Parathyroid adenoma (tissue), 2 donors: ENCODE measurements at regions not wholly inside any gene's neighbourhood (a gene's known extent, or its start where the extent isn't known, plus 50 kb on each side); places are given as distances from the start of the nearest gene placed in this dataset.

Experiments used
- H2AFZ ChIP-seq: fragments of 300-600 bp; sonication (generic); one replicate; pipeline ENCODE4 v1.7.0; 2017; ENCODE audit warnings: antibody characterized with exemption, mild to moderate bottlenecking
- H3K27ac ChIP-seq: fragments of 300-600 bp; sonication (generic); one replicate; pipeline ENCODE4 v1.7.0; 2017
- H3K27me3 ChIP-seq: fragments of 300-600 bp; sonication (generic); one replicate; pipeline ENCODE4 v1.7.0; 2017; ENCODE audit warnings: low read length; ENCODE audit not compliant: control insufficient read depth, insufficient read depth
- H3K36me3 ChIP-seq: fragments of 300-600 bp; sonication (generic); one replicate; pipeline ENCODE4 v1.7.0; 2017; ENCODE audit warnings: low read length; ENCODE audit not compliant: control insufficient read depth, insufficient read depth
- H3K4me1 ChIP-seq: fragments of 300-600 bp; sonication (generic); one replicate; pipeline ENCODE4 v1.7.0; 2017; ENCODE audit warnings: control low read depth
- H3K4me2 ChIP-seq: fragments of 300-600 bp; sonication (generic); one replicate; pipeline ENCODE4 v1.7.0; 2017; ENCODE audit warnings: low read length
- H3K4me3 ChIP-seq: fragments of 300-600 bp; sonication (generic); one replicate; pipeline ENCODE4 v1.7.0; 2017; ENCODE audit warnings: low read depth, low read length
- H3K79me2 ChIP-seq: fragments of 300-600 bp; sonication (generic); one replicate; pipeline ENCODE4 v1.7.0; 2017; ENCODE audit warnings: control low read depth
- H3K9ac ChIP-seq: fragments of 300-600 bp; sonication (generic); one replicate; pipeline ENCODE4 v1.7.0; 2017; ENCODE audit warnings: mild to moderate bottlenecking
- H3K9me3 ChIP-seq: fragments of 300-600 bp; sonication (generic); one replicate; pipeline ENCODE4 v1.7.0; 2017; ENCODE audit warnings: low read length; ENCODE audit not compliant: control insufficient read depth
- TF ChIP-seq, protein P1 (sequence below): fragments of 300-600 bp; sonication (generic); IDR thresholded peaks from one replicate; pipeline ENCODE4 v1.7.0; 2017; ENCODE audit warnings: antibody characterized with exemption, mild to moderate bottlenecking
- donor health status: primary hyperparathyroidism.

DNA sequence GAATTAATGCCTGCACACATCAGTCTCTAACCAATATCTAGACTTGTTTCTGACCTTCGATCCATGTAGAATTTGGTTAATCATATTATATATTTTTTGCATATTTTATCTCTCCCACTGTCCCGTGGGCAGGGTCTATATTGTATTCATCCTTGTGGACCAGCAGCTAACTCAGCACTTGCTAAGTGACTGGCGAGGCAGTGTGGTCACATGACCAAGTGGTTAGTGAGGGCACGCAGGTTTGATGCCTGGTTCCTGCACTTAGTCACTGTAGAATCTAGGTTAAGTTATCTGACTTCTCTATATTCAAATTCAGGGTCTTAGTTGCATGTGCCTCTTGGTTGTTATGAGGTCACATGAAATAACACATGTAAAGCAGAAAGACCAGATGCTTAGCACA lies 120.5 kb downstream of the UBE2U start:
- no peak overlapping the region for H3K4me2 ChIP-seq
- H3K36me3 ChIP-seq, result no peaks in the 10 kb centered on the region
- H3K27me3 ChIP-seq, result no peaks in the 10 kb centered on the region
- H3K79me2 ChIP-seq, result no peaks in the 10 kb centered on the region
- no peaks in the 10 kb centered on the region for H3K9me3 ChIP-seq
- no peak overlapping the region for H3K9ac ChIP-seq
- TF ChIP-seq, protein P1, sequence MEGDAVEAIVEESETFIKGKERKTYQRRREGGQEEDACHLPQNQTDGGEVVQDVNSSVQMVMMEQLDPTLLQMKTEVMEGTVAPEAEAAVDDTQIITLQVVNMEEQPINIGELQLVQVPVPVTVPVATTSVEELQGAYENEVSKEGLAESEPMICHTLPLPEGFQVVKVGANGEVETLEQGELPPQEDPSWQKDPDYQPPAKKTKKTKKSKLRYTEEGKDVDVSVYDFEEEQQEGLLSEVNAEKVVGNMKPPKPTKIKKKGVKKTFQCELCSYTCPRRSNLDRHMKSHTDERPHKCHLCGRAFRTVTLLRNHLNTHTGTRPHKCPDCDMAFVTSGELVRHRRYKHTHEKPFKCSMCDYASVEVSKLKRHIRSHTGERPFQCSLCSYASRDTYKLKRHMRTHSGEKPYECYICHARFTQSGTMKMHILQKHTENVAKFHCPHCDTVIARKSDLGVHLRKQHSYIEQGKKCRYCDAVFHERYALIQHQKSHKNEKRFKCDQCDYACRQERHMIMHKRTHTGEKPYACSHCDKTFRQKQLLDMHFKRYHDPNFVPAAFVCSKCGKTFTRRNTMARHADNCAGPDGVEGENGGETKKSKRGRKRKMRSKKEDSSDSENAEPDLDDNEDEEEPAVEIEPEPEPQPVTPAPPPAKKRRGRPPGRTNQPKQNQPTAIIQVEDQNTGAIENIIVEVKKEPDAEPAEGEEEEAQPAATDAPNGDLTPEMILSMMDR, result no peak
- H2AFZ ChIP-seq, result no peak overlapping the region
- H3K4me1 ChIP-seq, result no peaks in the 10 kb centered on the region
- H3K27ac ChIP-seq, result no peak overlapping the region
- no peak overlapping the region for H3K4me3 ChIP-seq

DNA sequence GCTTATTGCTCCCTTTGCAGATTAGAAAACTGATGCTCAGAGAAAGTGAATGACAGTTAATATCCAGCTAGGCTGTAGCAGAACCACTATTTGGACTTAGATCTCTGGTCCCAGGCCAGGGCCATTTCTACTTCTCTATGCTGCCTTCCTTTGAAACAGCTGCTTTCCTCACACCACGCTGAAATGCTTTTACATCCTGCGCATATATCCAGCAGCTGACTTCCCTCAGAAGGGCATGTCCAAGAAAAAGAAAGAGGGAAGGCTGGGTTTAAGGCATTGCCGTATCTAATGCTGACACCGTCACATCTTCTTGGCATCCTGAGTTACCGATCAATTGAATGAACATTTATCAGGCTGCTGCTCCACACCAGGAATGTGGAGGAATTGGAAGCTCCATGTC lies 122.4 kb downstream of the UBE2U start:
- Histone ChIP-seq H3K4me2 (no peak overlapping the region), H3K27ac (no peak overlapping the region), H3K9ac (no peak overlapping the region), H3K27me3 (no peaks in the 10 kb centered on the region), H3K4me3 (no peak overlapping the region), H3K4me1 (no peaks in the 10 kb centered on the region), H2AFZ (no peak overlapping the region), H3K79me2 (no peaks in the 10 kb centered on the region), H3K36me3 (no peaks in the 10 kb centered on the region), H3K9me3 (no peaks in the 10 kb centered on the region)
- TF ChIP-seq, protein P1, result no peak

DNA sequence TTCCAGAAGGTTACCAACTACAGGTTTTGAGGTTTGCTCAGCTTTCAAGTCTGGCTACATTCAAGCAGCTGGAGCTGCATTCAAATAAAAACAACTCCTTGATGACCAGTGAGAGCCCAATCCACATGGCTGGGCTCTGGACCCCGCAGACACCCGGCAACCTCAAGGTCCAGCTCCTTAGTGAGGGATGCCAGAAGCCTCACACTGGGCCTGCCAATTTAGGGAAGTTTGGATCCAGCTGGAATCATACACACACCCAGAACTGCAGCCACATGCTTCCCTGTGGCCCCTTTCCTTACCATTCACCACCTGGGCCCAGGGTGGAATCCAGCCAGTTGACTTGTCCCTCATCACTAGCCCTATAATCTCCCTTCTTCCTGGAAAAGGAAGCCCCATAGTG lies 123.7 kb downstream of the UBE2U start:
- Histone ChIP-seq H3K4me1 (no peaks in the 10 kb centered on the region), H3K4me3 (no peak overlapping the region), H2AFZ (no peak overlapping the region), H3K27me3 (no peaks in the 10 kb centered on the region), H3K9me3 (no peaks in the 10 kb centered on the region), H3K27ac (no peak overlapping the region), H3K9ac (no peak overlapping the region), H3K36me3 (no peaks in the 10 kb centered on the region), H3K79me2 (no peaks in the 10 kb centered on the region), H3K4me2 (no peak overlapping the region)
- TF ChIP-seq, protein P1, result no peak

DNA sequence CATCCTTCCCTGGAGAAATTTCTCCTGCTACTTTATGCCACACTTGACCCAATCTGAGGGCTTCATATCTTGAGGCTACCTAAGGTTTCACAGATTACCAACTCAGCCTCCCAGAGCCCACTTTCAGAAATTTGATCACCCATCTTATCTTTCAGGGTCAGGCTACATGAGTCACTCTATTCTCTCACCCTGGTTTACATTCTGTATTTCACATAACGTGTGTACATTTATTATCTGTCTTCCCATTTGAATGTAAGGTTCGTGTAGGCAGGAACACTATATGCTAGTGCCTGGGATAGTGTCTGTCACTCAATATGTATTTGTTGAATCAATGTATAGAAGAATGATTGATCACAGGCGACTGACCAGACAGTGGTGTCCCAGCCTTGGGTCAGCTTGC lies 124.8 kb downstream of the UBE2U start:
- Histone ChIP-seq H3K4me2 (no peak overlapping the region), H3K36me3 (no peaks in the 10 kb centered on the region), H3K4me1 (no peaks in the 10 kb centered on the region), H3K4me3 (no peak overlapping the region), H3K9me3 (no peaks in the 10 kb centered on the region), H3K27ac (no peak overlapping the region), H3K79me2 (no peaks in the 10 kb centered on the region), H3K27me3 (no peaks in the 10 kb centered on the region), H3K9ac (no peak overlapping the region), H2AFZ (no peak overlapping the region)
- TF ChIP-seq, protein P1, result no peak

DNA sequence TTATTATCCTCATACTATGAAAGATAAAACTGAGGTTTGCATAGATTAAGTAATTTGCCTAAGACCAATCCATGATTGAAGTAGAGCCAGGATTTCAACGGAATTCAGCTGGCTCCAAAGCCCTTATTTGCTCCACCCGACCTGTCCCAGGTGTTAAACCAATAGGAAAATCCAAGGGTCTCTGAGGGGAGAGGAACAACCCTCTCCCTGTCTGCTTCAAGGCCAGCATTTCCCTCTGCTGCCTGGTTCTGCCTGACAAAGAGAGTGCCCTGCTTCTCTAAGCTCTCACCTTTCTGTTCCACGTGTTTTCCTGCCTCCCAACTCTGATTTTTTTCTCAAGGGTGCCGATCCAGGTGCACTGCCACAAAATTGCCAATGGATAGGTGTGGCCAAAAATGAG lies 127.4 kb downstream of the UBE2U start:
- H3K36me3 ChIP-seq, result no peaks in the 10 kb centered on the region
- H3K4me1 ChIP-seq, result no peaks in the 10 kb centered on the region
- TF ChIP-seq, protein P1, result no peak
- H3K79me2 ChIP-seq, result no peaks in the 10 kb centered on the region
- H3K4me2 ChIP-seq, result no peak overlapping the region
- H3K4me3 ChIP-seq, result no peak overlapping the region
- no peaks in the 10 kb centered on the region for H3K9me3 ChIP-seq
- no peak overlapping the region for H2AFZ ChIP-seq
- H3K27me3 ChIP-seq, result no peaks in the 10 kb centered on the region
- H3K27ac ChIP-seq, result no peak overlapping the region
- no peak overlapping the region for H3K9ac ChIP-seq
